GM19023 (cell line): ENCODE measurements at regions not wholly inside any gene's neighbourhood (a gene's known extent, or its start where the extent isn't known, plus 50 kb on each side); places are given as distances from the start of the nearest gene placed in this dataset.

Experiments
- ATAC-seq: cut with Tn5 transposase; IDR thresholded peaks from one replicate; pipeline ENCODE4 v1.9.1; 2021; ENCODE audit warnings: mild to moderate bottlenecking, moderate library complexity; ENCODE audit not compliant: unreplicated experiment

DNA sequence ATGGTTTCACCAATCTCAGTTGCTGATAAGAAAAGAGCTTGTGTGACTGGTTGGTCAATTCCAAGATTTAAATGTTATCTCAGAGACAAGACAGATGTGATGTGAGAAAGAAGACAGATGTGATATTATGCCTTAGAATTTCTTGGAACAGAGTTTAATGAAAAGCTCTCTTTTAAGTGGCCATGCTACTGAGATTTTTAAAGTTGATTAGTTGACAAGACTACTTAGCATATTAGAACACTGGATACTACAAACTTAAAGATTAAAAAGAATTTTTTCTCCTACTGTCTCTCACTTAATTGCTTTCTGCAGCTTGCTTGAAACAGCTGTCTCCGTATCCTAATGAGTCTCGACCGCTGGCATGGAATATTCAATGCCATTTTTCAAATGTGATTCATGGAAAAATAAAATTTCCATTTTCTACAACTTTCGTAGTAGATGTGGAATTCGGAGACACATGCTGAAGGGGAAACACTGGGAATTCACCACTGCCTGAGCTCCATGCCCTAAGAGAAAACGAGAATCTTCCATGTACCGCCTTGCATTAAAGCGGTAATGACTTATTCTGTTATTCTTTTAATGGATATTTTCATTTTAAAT is 634.2 kb upstream of the SETBP1 start:
- no peak for ATAC-seq

DNA sequence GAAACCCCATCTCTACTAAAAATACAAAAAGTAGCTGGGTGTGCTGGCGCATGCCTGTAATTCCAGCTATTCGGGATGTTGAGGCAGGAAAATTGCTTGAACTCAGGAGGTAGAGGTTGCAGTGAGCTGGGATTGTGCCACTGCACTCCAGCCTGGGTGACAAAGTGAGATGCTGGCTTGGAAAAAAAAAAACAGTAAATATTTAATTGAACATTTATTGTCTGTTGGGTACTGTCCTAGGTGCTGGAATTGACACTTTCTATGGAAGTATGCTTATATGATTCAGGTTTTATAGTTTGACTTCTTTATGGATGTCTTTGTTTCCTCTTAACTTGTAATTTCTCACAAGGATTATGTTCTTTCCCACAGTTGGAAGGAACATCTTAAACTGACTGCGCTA is 633.1 kb upstream of the SETBP1 start:
- ATAC-seq = no peak

GRCh38 chr18:44048435-44048834 is 632.3 kb upstream of the SETBP1 start:
- ATAC-seq = no peak

DNA sequence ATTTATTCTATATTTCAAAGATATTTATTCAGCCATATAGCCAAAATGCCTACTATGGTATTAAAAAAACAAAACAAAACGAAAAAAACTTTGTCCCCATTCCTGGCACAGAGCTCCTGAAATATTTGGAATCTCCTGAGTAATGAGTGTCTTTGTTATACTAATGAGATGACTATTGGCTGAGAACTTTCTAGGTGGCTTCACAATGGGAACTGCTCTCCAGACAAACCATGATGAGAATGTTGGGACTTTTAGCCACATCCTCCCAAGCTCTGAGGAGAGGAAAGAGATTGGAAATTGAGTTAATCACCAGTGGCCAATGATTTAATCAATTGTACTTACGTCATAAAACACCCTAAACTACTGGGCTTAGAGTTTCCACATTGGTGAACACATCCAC is 631.8 kb upstream of the SETBP1 start:
- ATAC-seq = no peak

DNA sequence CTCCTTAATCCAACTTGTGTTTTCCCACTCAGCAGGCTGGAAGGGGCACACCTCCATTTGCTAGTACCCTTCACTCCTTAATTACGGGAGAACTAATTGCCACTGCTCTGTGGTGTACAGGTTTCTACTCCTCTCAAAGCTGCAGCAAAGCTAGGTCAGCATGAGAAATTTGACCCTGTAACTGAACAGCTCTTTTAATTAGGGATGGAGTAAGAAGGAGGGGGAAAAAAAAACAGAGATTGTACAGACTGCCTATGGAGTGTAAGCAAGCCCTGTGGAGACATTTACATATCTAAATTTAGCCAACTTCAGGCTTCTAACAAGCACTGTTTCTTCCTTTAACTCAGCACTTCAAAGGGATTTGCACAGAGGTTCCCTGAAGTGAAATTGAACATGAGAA is 629.7 kb upstream of the SETBP1 start:
- ATAC-seq = no peak

DNA sequence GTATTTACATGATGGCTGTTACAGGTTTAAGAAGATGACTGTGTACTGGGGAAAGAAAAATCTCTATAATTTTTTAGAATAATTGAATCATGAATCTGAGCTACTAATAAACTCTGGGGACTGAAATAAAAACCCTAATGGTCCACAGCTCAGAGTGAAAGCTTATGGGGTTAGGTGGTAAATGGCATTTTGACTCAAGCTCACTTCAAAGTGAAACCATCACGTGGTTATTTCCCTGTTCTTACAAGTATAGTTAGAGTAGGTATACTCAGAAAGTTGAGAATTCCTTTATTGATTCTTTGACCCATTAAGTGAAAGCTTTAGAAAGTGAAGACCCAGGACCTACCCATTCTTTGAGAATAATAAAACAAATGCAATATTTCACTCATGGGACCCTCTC is 626.2 kb upstream of the SETBP1 start:
- ATAC-seq = no peak

GRCh38 chr18:44060197-44060596 is 620.5 kb upstream of the SETBP1 start:
- ATAC-seq = no peak

GRCh38 chr18:44061438-44061837 is 619.2 kb upstream of the SETBP1 start:
- ATAC-seq = no peak

DNA sequence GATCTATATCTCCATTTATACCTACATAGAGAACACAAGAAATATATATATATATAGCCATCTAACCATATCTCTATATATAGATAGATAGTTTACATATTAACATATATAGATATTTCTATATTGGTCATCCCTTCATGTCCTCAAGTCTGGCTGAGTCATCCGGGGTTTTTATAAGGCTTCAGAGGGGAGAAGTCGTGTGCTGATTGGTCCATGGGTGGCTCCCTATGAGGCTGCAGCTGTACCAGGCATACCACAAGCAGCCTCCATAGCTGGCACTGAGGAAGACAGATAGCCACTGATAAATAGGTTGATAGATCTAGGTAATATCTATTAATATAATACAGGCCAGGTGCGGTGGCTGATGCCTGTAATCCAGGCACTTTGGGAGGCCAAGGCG is 618.3 kb upstream of the SETBP1 start:
- ATAC-seq = no peak

- ATAC-seq = no peak
These were observed 615.5 kb upstream of the SETBP1 start for GRCh38 chr18:44065206-44065605.

DNA sequence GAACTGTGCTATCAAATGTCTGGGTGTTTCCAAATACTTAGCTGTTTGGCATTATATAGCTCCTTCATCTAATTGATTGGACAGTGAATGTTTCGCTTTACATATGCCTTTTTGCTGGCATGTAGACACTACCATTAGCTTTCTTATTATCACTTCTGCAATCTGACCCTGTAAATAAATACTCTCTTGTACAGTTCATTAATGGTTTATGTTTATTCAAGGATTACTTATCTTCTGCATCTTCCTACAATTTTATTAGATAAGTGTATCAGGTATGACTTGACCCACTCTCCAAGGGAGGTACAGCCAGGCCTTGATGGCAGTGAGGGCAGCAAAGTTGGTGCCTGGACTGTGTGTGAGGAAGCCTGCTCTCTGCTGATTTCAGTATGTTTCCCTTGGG is 614.1 kb upstream of the SETBP1 start:
- no peak for ATAC-seq

GRCh38 chr18:44067186-44067585 is 613.5 kb upstream of the SETBP1 start:
- no peak for ATAC-seq

DNA sequence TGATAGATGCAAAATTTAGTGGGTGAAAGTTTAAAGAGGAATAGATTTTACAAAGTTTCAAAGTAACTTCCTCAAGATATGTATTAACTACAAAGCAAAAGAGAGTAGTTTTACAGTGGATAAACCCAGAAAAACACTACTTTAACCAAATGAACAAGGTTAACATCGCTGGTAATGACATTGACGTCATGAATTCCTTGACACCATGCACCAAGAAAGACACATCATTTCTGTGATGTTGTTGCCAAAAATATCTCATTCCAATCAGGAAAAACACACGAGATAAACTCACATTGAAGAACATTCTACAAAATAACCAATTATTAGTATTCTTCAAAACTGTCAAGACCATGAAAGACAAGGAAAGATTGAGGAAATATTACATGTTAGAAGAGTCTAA is 605.6 kb upstream of the SETBP1 start:
- ATAC-seq = no peak

DNA sequence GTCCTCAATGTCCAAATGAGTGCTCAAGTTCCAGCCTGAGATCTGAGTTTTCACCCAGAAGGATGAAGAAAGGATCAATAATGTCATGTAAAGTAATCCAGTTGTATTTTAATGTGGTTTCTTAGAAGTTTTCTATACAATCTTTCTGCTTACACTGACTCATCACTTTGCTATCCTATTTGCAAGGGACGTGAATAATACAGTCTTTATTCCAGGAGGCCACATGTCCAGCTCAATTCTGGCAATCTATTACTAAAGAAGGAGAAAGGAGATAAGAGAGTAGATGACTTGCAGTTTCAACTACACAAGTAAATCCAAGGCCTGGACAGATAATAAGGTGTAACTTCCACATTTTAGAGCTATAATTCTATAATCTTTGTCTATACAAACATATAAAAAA is 601.1 kb upstream of the SETBP1 start:
- ATAC-seq = no peak

GRCh38 chr18:44080054-44080453 is 600.6 kb upstream of the SETBP1 start:
- ATAC-seq = no peak

GRCh38 chr18:44089732-44090131 is 591.0 kb upstream of the SETBP1 start:
- ATAC-seq = no peak

DNA sequence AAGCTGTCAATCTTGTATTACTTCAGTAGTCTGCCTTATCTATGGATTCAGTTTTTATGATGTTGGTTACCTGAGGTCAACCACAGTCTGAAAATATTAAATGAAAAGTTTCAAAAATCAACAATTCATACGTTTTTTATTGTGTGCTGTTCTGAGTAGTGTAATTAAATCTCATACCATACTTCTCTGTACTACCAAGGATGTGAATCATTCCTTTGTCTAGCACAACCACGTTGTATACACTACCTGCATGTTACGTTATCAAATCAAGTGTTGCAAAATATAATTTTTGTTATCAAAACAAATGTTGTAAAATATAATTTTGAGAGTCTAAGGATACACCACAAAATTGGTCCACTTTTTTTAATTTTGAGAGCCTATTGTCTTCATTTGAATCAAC is 590.2 kb upstream of the SETBP1 start:
- ATAC-seq = no peak

DNA sequence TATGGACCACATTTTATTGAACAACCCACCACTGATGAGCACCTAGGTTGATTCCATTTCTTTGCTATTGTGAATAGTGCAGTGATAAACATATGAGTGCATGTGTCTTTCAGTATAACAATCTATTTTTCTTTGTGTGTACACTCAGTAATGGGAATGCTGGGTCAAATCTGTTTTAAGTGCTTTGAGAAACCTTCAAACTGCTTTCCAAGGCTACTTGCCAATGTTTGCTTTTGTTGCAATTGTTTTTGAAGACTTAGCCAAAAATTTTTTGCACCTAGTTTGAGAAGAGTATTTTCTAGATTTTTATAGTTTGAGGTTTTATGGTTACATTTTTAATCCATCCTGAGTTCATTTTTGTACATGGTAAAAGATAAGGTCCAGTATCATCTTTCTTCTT is 587.4 kb upstream of the SETBP1 start:
- ATAC-seq = no peak

- ATAC-seq = no peak
These were observed 584.7 kb upstream of the SETBP1 start for GRCh38 chr18:44096016-44096415.

- no peak for ATAC-seq
These were observed 582.1 kb upstream of the SETBP1 start for GRCh38 chr18:44098551-44099098.

- ATAC-seq = no peak
These were observed 573.5 kb upstream of the SETBP1 start for GRCh38 chr18:44107187-44107586.

DNA sequence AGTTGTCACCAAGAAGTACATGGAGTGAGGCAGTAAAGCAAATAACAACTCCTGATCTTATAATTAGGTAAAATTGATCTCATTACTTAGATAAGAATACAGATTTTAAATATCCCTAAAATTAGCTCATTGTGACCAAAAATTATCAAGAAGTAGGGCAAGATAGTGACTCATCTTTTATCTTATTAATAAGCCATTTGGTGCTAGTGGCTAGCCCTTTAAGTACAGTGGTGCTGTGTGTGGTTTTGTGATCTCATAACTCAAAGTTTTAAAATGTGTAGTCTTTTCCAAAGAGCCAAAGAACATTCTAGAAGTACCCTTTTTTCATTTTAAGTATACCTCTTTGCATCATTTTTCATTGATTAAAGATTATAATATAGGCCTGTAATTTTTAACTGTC is 569.4 kb upstream of the SETBP1 start:
- ATAC-seq = no peak

DNA sequence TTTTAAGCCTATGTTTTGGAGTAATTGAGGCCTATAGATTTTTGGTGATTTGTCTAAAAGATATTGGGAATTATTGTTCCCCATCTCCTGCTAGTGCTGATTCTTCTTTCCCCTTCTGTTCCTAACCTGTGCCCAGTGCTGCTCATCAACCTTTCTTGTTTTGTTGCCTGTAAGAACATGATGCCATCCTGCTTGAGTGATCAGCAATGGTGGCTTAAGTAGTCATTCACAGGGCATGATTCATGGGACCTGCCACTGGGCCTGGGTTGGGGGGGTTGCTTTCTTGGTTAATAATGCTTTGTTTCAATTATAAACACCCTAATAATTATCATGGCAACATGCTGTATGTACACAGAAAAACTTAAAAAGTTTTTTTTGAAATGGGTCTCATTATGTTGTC is 562.9 kb upstream of the SETBP1 start:
- no peak for ATAC-seq
